ENCODE measurements at regions not wholly inside any gene's neighbourhood (a gene's known extent, or its start where the extent isn't known, plus 50 kb on each side); places are given as distances from the start of the nearest gene placed in this dataset.
A peak's percentile ranks its signal among the peaks of the same experiment; 100 is the strongest.

DNA sequence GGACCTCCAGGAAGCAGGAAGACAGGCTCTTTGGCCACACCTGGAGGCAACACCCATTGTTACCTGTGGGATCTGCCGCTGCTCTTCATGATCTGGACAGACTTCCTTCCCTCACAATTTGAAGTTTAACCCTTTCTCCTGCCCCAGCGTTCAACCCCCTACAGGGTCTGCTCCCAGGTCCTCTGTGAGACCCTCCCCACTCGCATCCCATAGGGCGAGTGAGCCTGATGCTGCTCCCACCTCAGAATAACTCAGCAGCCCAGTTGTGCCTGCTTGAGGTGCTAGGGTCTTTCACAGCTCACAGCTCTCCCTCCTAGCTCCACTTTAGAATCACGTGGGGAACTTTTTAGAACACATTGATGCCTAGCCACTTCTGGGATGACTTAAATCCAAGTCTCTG, 61.8 kb upstream of the C10orf90 start:
- H3K9me3 ChIP-seq = no peaks in the 10 kb centered on the region
- intact Hi-C loops (cut with DNase I; ENCODE audit: low total_unique reads) = no loop called here
- H3K27me3 ChIP-seq = no peaks in the 10 kb centered on the region
- TF ChIP-seq POLR2A (IDR thresholded peaks at IDR 0.05) = no peak
- no peak for TF ChIP-seq POLR2AphosphoS5 (IDR thresholded peaks at IDR 0.05)
- no peak for TF ChIP-seq CTCF (IDR thresholded peaks at IDR 0.05)
- H3K4me3 ChIP-seq = no peak overlapping the region
- DNase-seq (ENCODE audit: low spot score in 2 of 2) = no peak
- H3K4me1 ChIP-seq = no peaks in the 10 kb centered on the region
- peak overlapping the region in 1 of 2 donors; percentile 48 for H3K27ac ChIP-seq
- no peaks in the 10 kb centered on the region for H3K36me3 ChIP-seq

DNA sequence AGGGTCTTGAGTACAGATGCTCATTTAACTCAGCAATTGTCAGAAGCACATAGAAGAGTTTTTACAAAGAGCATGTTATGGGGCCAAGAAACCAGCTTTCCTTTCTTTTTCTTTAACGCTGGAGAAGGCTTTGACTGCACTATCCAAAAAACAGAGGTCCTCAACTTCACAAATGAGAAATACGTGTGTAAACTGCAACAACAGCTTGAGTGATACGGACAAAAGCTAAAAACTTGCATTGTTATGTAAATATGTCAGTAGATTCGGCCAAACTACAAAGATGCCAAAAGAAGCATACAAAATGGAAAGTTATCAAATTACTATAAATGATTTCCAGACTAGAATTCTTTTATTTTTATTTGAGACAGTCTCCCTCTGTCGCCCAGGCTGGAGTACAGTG, 62.4 kb upstream of the C10orf90 start:
- Histone ChIP-seq H3K36me3 (no peaks in the 10 kb centered on the region), H3K27ac (peak overlapping the region in 1 of 2 donors; percentile 48), H3K4me1 (no peaks in the 10 kb centered on the region), H3K4me3 (no peak overlapping the region), H3K27me3 (no peaks in the 10 kb centered on the region), H3K9me3 (no peaks in the 10 kb centered on the region)
- TF ChIP-seq CTCF (IDR thresholded peaks at IDR 0.05) = no peak
- no peak for TF ChIP-seq POLR2A (IDR thresholded peaks at IDR 0.05)
- intact Hi-C loops (cut with DNase I; ENCODE audit: low total_unique reads) = no loop called here
- DNase-seq (ENCODE audit: low spot score in 2 of 2) = no peak

GRCh38 chr10:126734015-126734414, 63.5 kb upstream of the C10orf90 start:
- DNase-seq (ENCODE audit: low spot score in 2 of 2) = no peak
- TF ChIP-seq POLR2AphosphoS5 (IDR thresholded peaks at IDR 0.05) (no peak), POLR2A (IDR thresholded peaks at IDR 0.05) (no peak), CTCF (IDR thresholded peaks at IDR 0.05) (no peak)
- Histone ChIP-seq H3K27ac (no peak overlapping the region), H3K9me3 (no peaks in the 10 kb centered on the region), H3K4me1 (no peaks in the 10 kb centered on the region), H3K27me3 (no peaks in the 10 kb centered on the region), H3K4me3 (no peak overlapping the region), H3K36me3 (no peaks in the 10 kb centered on the region)
- intact Hi-C loops (cut with DNase I; ENCODE audit: low total_unique reads) = no loop called here

DNA sequence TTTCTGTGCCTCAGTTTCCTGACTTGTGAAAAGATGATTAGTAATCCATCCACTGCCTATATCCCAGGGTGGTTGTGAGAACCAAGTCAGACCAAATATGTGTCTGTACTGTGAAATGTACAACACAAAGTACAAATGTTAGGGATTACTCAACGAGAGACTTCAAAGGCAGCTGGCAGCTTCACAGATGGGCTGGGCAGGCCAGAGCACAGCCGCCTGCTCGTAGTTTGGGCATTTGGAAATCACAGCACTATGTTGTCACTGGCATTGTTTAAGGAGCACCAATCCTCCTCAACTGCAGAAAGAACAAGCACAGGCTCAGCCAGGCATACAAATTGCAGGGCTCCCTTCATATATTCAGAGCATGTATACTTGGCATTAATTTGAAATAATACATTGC, 64.5 kb upstream of the C10orf90 start:
- no peaks in the 10 kb centered on the region for H3K27me3 ChIP-seq
- no peak overlapping the region for H3K27ac ChIP-seq
- H3K36me3 ChIP-seq = no peaks in the 10 kb centered on the region
- intact Hi-C loops (cut with DNase I; ENCODE audit: low total_unique reads) = no loop called here
- H3K4me1 ChIP-seq = no peaks in the 10 kb centered on the region
- no peak overlapping the region for H3K4me3 ChIP-seq
- no peaks in the 10 kb centered on the region for H3K9me3 ChIP-seq
- no peak for TF ChIP-seq POLR2AphosphoS5 (IDR thresholded peaks at IDR 0.05)
- TF ChIP-seq POLR2A (IDR thresholded peaks at IDR 0.05) = no peak
- no peak for TF ChIP-seq CTCF (IDR thresholded peaks at IDR 0.05)
- DNase-seq (ENCODE audit: low spot score in 2 of 2) = no peak

GRCh38 chr10:126736142-126736541, 65.6 kb upstream of the C10orf90 start:
- Histone ChIP-seq H3K36me3 (no peaks in the 10 kb centered on the region), H3K9me3 (no peaks in the 10 kb centered on the region), H3K27ac (no peak overlapping the region), H3K4me3 (no peak overlapping the region), H3K4me1 (no peaks in the 10 kb centered on the region), H3K27me3 (no peaks in the 10 kb centered on the region)
- no peak for DNase-seq (ENCODE audit: low spot score in 2 of 2)
- TF ChIP-seq POLR2A (IDR thresholded peaks at IDR 0.05) = no peak
- no peak for TF ChIP-seq POLR2AphosphoS5 (IDR thresholded peaks at IDR 0.05)
- TF ChIP-seq CTCF (IDR thresholded peaks at IDR 0.05) = no peak
- intact Hi-C loops (cut with DNase I; ENCODE audit: low total_unique reads) = no loop called here
